H9 (cell line): ENCODE measurements at regions not wholly inside any gene's neighbourhood (a gene's known extent, or its start where the extent isn't known, plus 50 kb on each side); places are given as distances from the start of the nearest gene placed in this dataset.

Experiments used
- DNase-seq: peaks from one replicate; pipeline ENCODE4 v3.0.0-alpha.2; 2017
- H2AFZ ChIP-seq: one replicate; pipeline ENCODE4 v1.6.1; 2013; ENCODE audit warnings: mild to moderate bottlenecking, low read length, control low read depth, moderate library complexity
- H2AK5ac ChIP-seq: 2 replicates; pipeline ENCODE4 v1.6.1; 2013; ENCODE audit warnings: low read length, control low read depth, mixed read lengths; ENCODE audit not compliant: insufficient read length
- H2BK120ac ChIP-seq: one replicate; pipeline ENCODE4 v1.6.1; 2013; ENCODE audit warnings: low read depth, mild to moderate bottlenecking, low read length, control low read depth, inconsistent platforms; ENCODE audit not compliant: poor library complexity, severe bottlenecking
- H2BK12ac ChIP-seq: 2 replicates; pipeline ENCODE4 v1.6.1; 2013; ENCODE audit warnings: low read length, control low read depth, mixed read lengths, low read depth; ENCODE audit not compliant: insufficient read length
- H2BK15ac ChIP-seq: 2 replicates; pipeline ENCODE4 v1.6.1; 2013; ENCODE audit warnings: low read depth, low read length, control low read depth
- H2BK20ac ChIP-seq: one replicate; pipeline ENCODE4 v1.6.1; 2013; ENCODE audit warnings: low read depth, mild to moderate bottlenecking, low read length, control low read depth, inconsistent platforms; ENCODE audit not compliant: poor library complexity, severe bottlenecking
- H2BK5ac ChIP-seq: 2 replicates; pipeline ENCODE4 v1.6.1; 2013; ENCODE audit warnings: low read length, control low read depth, mixed read lengths; ENCODE audit not compliant: insufficient read length
- H3K14ac ChIP-seq: 2 replicates; pipeline ENCODE4 v1.6.1; 2013; ENCODE audit warnings: low read length, control low read depth; ENCODE audit not compliant: insufficient read depth
- H3K18ac ChIP-seq: 2 replicates; pipeline ENCODE4 v1.6.1; 2013; ENCODE audit warnings: low read depth, mild to moderate bottlenecking, mixed read lengths, low read length, control low read depth; ENCODE audit not compliant: insufficient read length
- H3K23ac ChIP-seq: 2 replicates; pipeline ENCODE4 v1.6.1; 2013; ENCODE audit warnings: low read length, control low read depth, mixed read lengths, low read depth; ENCODE audit not compliant: insufficient read length
- H3K23me2 ChIP-seq: 2 replicates; pipeline ENCODE4 v1.6.1; 2013; ENCODE audit warnings: low read depth, mild to moderate bottlenecking, mixed read lengths, low read length, control low read depth; ENCODE audit not compliant: insufficient read length, poor library complexity, severe bottlenecking
- H3K27ac ChIP-seq: 2 replicates; pipeline ENCODE4 v1.5.1; 2013; ENCODE audit warnings: low read length, control low read depth, mixed read lengths, low read depth; ENCODE audit not compliant: insufficient read length
- H3K27me3 ChIP-seq: 2 replicates; pipeline ENCODE4 v1.6.1; 2013; ENCODE audit warnings: low read length, control low read depth, inconsistent platforms; ENCODE audit not compliant: insufficient read depth
- H3K4ac ChIP-seq: 2 replicates; pipeline ENCODE4 v1.6.1; 2013; ENCODE audit warnings: low read depth, mild to moderate bottlenecking, control low read depth, inconsistent platforms, low read length, moderate library complexity
- H3K4me1 ChIP-seq: 2 replicates; pipeline ENCODE4 v1.6.1; 2013; ENCODE audit warnings: low read length, control low read depth, inconsistent platforms; ENCODE audit not compliant: insufficient read depth
- H3K4me2 ChIP-seq: 2 replicates; pipeline ENCODE4 v1.6.1; 2013; ENCODE audit warnings: low read length, control low read depth, mixed read lengths; ENCODE audit not compliant: insufficient read length, insufficient read depth
- H3K56ac ChIP-seq: 2 replicates; pipeline ENCODE4 v1.6.1; 2013; ENCODE audit warnings: low read depth, mild to moderate bottlenecking, mixed read lengths, low read length, control low read depth; ENCODE audit not compliant: insufficient read length
- H3K79me1 ChIP-seq: 2 replicates; pipeline ENCODE4 v1.6.1; 2013; ENCODE audit warnings: low read depth, mild to moderate bottlenecking, moderate library complexity, low read length, control low read depth, inconsistent platforms; ENCODE audit not compliant: insufficient read depth, poor library complexity, severe bottlenecking
- H3K79me2 ChIP-seq: 2 replicates; pipeline ENCODE4 v1.6.1; 2013; ENCODE audit warnings: low read length, control low read depth, inconsistent platforms; ENCODE audit not compliant: insufficient read depth
- H3K9ac ChIP-seq: 2 replicates; pipeline ENCODE4 v1.6.1; 2013; ENCODE audit warnings: low read length, control low read depth, mixed read lengths; ENCODE audit not compliant: insufficient read length; ENCODE audit errors: extremely low read depth
- H3K9me3 ChIP-seq: one replicate; pipeline ENCODE4 v1.6.1; 2013; ENCODE audit warnings: low read depth, low read length, inconsistent platforms; ENCODE audit not compliant: control insufficient read depth
- H3T11ph ChIP-seq: one replicate; pipeline ENCODE4 v1.6.1; 2013; ENCODE audit warnings: mild to moderate bottlenecking, low read length, control low read depth, inconsistent platforms
- H4K20me1 ChIP-seq: one replicate; pipeline ENCODE4 v1.6.1; 2013; ENCODE audit not compliant: control insufficient read depth, insufficient read length, insufficient read depth
- H4K5ac ChIP-seq: 2 replicates; pipeline ENCODE4 v1.6.1; 2013; ENCODE audit warnings: low read depth, mild to moderate bottlenecking, mixed read lengths, low read length, control low read depth; ENCODE audit not compliant: insufficient read length
- H4K8ac ChIP-seq: replicated peaks from 2 replicates; pipeline ENCODE4 v1.6.1; 2013; ENCODE audit warnings: low read length, control low read depth, mixed read lengths, low read depth; ENCODE audit not compliant: insufficient read length
- H4K91ac ChIP-seq: 2 replicates; pipeline ENCODE4 v1.6.1; 2013; ENCODE audit warnings: low read depth, mild to moderate bottlenecking, moderate library complexity, mixed read lengths, low read length, control low read depth; ENCODE audit not compliant: insufficient read length
- H3K27ac Mint-ChIP-seq, 3 experiments: 2 replicates in 2 of 3; 3 replicates in 1 of 3; pipeline ENCODE4 v1.8.0; 2020 to 2021; ENCODE audit warnings: mixed read lengths in 3 of 3, mild to moderate bottlenecking in 1 of 3, moderate library complexity in 1 of 3
- H3K27me3 Mint-ChIP-seq: 2 replicates; pipeline ENCODE4 v1.8.0; 2021; ENCODE audit warnings: low read depth, mild to moderate bottlenecking, moderate library complexity, mixed read lengths
- H3K36me3 Mint-ChIP-seq, 3 experiments: 2 replicates in 2 of 3; 3 replicates in 1 of 3; pipeline ENCODE4 v1.8.0; 2020 to 2021; ENCODE audit warnings: low read depth in 3 of 3, mixed read lengths in 3 of 3; ENCODE audit not compliant: insufficient read depth in 1 of 3
- H3K4me1 Mint-ChIP-seq, 2 experiments: 2 replicates each; pipeline ENCODE4 v1.8.0; 2020; ENCODE audit warnings: mixed read lengths in 2 of 2
- H3K4me3 Mint-ChIP-seq, 2 experiments: 2 replicates in 1 of 2; 3 replicates in 1 of 2; pipeline ENCODE4 v1.8.0; 2020 to 2021; ENCODE audit warnings: mild to moderate bottlenecking in 2 of 2, mixed read lengths in 2 of 2, moderate library complexity in 1 of 2
- H3K9me3 Mint-ChIP-seq, 2 experiments: 2 replicates in 1 of 2; 3 replicates in 1 of 2; pipeline ENCODE4 v1.8.0; 2020; ENCODE audit warnings: mild to moderate bottlenecking in 2 of 2, mixed read lengths in 2 of 2, moderate library complexity in 1 of 2
- TF ChIP-seq, protein P1 (sequence below): fragments of 200-600 bp; sonication (generic); conservative IDR thresholded peaks from 3 replicates; pipeline ENCODE4 v1.8.0; 2021; ENCODE audit warnings: antibody characterized with exemption, mild to moderate bottlenecking

DNA sequence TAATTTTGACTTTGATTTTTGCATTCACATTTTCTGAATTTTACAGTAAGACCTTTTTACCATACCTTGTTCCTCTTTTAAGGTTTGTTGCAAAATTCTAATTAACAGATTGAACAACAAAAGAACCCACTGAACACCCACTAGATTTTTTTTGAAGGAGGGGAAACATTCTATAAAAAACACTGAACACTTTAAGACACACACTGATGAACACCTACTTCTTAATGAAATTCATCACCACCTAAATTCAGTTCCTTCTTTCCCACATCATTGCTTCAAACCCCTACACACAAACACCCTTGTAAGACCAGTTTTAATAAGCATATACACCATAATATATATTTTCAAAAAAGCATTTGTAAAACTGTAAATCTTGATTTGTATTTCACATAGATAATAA, 559.0 kb upstream of the MEF2C start:
- Histone ChIP-seq H4K8ac (no peak overlapping the region), H3K4me2 (no peak overlapping the region), H2AFZ (no peak overlapping the region), H4K5ac (no peak overlapping the region), H3K56ac (no peak overlapping the region), H3K4ac (no peak overlapping the region), H3K9me3 (no peaks in the 10 kb centered on the region), H2BK5ac (no peak overlapping the region), H3K9ac (no peak overlapping the region), H3K4me1 (no peaks in the 10 kb centered on the region), H2BK20ac (no peak overlapping the region), H3K79me1 (no peaks in the 10 kb centered on the region), H3K79me2 (no peaks in the 10 kb centered on the region), H3K23ac (no peak overlapping the region), H4K91ac (no peak overlapping the region), H3K23me2 (no peaks in the 10 kb centered on the region), H3K27me3 (no peaks in the 10 kb centered on the region), H2BK15ac (no peak overlapping the region), H3T11ph (no peak overlapping the region), H3K18ac (no peak overlapping the region), H3K14ac (no peak overlapping the region), H2AK5ac (no peak overlapping the region), H2BK12ac (no peak overlapping the region), H4K20me1 (no peaks in the 10 kb centered on the region), H2BK120ac (no peak overlapping the region), H3K27ac (no peak overlapping the region)
- no peak for DNase-seq
- H3K9me3 Mint-ChIP-seq = no peaks in the 10 kb centered on the region
- H3K27ac Mint-ChIP-seq = peak overlapping the region in 1 of 3 experiments; percentile 35; a peak in 1 of 7 replicates
- TF ChIP-seq, protein P1, sequence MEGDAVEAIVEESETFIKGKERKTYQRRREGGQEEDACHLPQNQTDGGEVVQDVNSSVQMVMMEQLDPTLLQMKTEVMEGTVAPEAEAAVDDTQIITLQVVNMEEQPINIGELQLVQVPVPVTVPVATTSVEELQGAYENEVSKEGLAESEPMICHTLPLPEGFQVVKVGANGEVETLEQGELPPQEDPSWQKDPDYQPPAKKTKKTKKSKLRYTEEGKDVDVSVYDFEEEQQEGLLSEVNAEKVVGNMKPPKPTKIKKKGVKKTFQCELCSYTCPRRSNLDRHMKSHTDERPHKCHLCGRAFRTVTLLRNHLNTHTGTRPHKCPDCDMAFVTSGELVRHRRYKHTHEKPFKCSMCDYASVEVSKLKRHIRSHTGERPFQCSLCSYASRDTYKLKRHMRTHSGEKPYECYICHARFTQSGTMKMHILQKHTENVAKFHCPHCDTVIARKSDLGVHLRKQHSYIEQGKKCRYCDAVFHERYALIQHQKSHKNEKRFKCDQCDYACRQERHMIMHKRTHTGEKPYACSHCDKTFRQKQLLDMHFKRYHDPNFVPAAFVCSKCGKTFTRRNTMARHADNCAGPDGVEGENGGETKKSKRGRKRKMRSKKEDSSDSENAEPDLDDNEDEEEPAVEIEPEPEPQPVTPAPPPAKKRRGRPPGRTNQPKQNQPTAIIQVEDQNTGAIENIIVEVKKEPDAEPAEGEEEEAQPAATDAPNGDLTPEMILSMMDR = no peak
- peaks cover 2% of the 10 kb centered on the region in 2 experiments for H3K4me1 Mint-ChIP-seq
- H3K27me3 Mint-ChIP-seq = no peaks in the 10 kb centered on the region
- no peaks in the 10 kb centered on the region for H3K36me3 Mint-ChIP-seq
- no peak overlapping the region for H3K4me3 Mint-ChIP-seq
